ENCODE measurements at regions not wholly inside any gene's neighbourhood (a gene's known extent, or its start where the extent isn't known, plus 50 kb on each side); places are given as distances from the start of the nearest gene placed in this dataset.

DNA sequence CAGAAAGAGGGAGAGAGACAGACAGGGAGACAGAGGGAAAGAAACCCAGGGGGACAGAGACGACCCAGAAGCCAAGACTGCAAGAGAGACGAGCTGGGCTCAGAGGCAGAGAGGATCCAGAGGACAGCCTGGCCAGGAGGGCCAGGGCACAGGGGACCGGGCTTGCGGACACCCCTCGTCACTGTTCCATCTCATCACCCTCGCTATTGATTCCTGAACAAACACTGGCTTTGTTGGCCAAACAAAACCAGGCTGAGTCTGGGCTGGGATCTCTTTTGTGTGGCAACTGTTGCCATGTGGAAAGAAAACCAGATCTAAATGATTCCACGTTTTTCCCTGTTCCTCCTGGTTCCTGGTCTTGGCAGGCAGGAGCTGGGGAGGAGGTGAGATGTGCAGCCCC, 339.4 kb downstream of the MN1 start:
- peaks cover 53% of the 10 kb centered on the region for H3K27me3 ChIP-seq (ENCODE audit: low read depth, low read length)
- no peak overlapping the region for H3K4me3 ChIP-seq (ENCODE audit: low read length)
- H3K4me2 ChIP-seq (ENCODE audit: low read length) = no peak overlapping the region
- H2AFZ ChIP-seq (ENCODE audit: low read depth, low read length) = no peak overlapping the region
- TF ChIP-seq EZH2phosphoT487 (IDR thresholded peaks at IDR 0.05; ENCODE audit: low read depth) (no peak), CTCF (IDR thresholded peaks at IDR 0.05; ENCODE audit: low read depth, low read length) (no peak)
- no peak overlapping the region for H3K9ac ChIP-seq (ENCODE audit: low read length)
- no peaks in the 10 kb centered on the region for H3K79me2 ChIP-seq (ENCODE audit: low read length)
- H3K36me3 ChIP-seq (replicated peaks; ENCODE audit: low read depth, low read length) = no peaks in the 10 kb centered on the region
- no peaks in the 10 kb centered on the region for H4K20me1 ChIP-seq (ENCODE audit: insufficient read depth, low read length)
- no peak overlapping the region for H3K27ac ChIP-seq (ENCODE audit: low read length)
- H3K4me1 ChIP-seq (ENCODE audit: low read length) = no peaks in the 10 kb centered on the region
- no peaks in the 10 kb centered on the region for H3K9me3 ChIP-seq (ENCODE audit: insufficient read depth, low read length)

- TF ChIP-seq CTCF (IDR thresholded peaks at IDR 0.05; ENCODE audit: low read depth, low read length) (no peak), EZH2phosphoT487 (IDR thresholded peaks at IDR 0.05; ENCODE audit: low read depth) (no peak)
- H3K9me3 ChIP-seq (ENCODE audit: insufficient read depth, low read length) = no peaks in the 10 kb centered on the region
- no peak overlapping the region for H2AFZ ChIP-seq (ENCODE audit: low read depth, low read length)
- H3K4me3 ChIP-seq (ENCODE audit: low read length) = no peak overlapping the region
- peaks cover 53% of the 10 kb centered on the region for H3K27me3 ChIP-seq (ENCODE audit: low read depth, low read length)
- H3K9ac ChIP-seq (ENCODE audit: low read length) = no peak overlapping the region
- no peaks in the 10 kb centered on the region for H3K36me3 ChIP-seq (replicated peaks; ENCODE audit: low read depth, low read length)
- H3K27ac ChIP-seq (ENCODE audit: low read length) = no peak overlapping the region
- H4K20me1 ChIP-seq (ENCODE audit: insufficient read depth, low read length) = no peaks in the 10 kb centered on the region
- H3K79me2 ChIP-seq (ENCODE audit: low read length) = no peaks in the 10 kb centered on the region
- H3K4me2 ChIP-seq (ENCODE audit: low read length) = no peak overlapping the region
- H3K4me1 ChIP-seq (ENCODE audit: low read length) = no peaks in the 10 kb centered on the region
Measured at GRCh38 chr22:27463121-27463660, 338.4 kb downstream of the MN1 start.

- Histone ChIP-seq H3K27me3 (ENCODE audit: low read depth, low read length) (peaks cover 27% of the 10 kb centered on the region), H3K4me2 (ENCODE audit: low read length) (no peak overlapping the region), H2AFZ (ENCODE audit: low read depth, low read length) (no peak overlapping the region), H3K4me3 (ENCODE audit: low read length) (no peak overlapping the region), H3K9ac (ENCODE audit: low read length) (no peak overlapping the region), H4K20me1 (ENCODE audit: insufficient read depth, low read length) (no peaks in the 10 kb centered on the region), H3K9me3 (ENCODE audit: insufficient read depth, low read length) (no peaks in the 10 kb centered on the region), H3K27ac (ENCODE audit: low read length) (no peak overlapping the region), H3K36me3 (replicated peaks; ENCODE audit: low read depth, low read length) (no peaks in the 10 kb centered on the region), H3K4me1 (ENCODE audit: low read length) (no peaks in the 10 kb centered on the region), H3K79me2 (ENCODE audit: low read length) (no peaks in the 10 kb centered on the region)
- TF ChIP-seq EZH2phosphoT487 (IDR thresholded peaks at IDR 0.05; ENCODE audit: low read depth) (no peak), CTCF (IDR thresholded peaks at IDR 0.05; ENCODE audit: low read depth, low read length) (no peak)
Measured at GRCh38 chr22:27466229-27466628, 335.3 kb downstream of the MN1 start.

- Histone ChIP-seq H3K4me1 (ENCODE audit: low read length) (no peaks in the 10 kb centered on the region), H3K27me3 (ENCODE audit: low read depth, low read length) (peaks cover 23% of the 10 kb centered on the region), H4K20me1 (ENCODE audit: insufficient read depth, low read length) (no peaks in the 10 kb centered on the region), H3K9me3 (ENCODE audit: insufficient read depth, low read length) (no peaks in the 10 kb centered on the region), H3K79me2 (ENCODE audit: low read length) (no peaks in the 10 kb centered on the region), H3K4me2 (ENCODE audit: low read length) (no peak overlapping the region), H3K36me3 (replicated peaks; ENCODE audit: low read depth, low read length) (no peaks in the 10 kb centered on the region), H3K9ac (ENCODE audit: low read length) (no peak overlapping the region), H3K4me3 (ENCODE audit: low read length) (no peak overlapping the region), H3K27ac (ENCODE audit: low read length) (no peak overlapping the region), H2AFZ (ENCODE audit: low read depth, low read length) (no peak overlapping the region)
- TF ChIP-seq EZH2phosphoT487 (IDR thresholded peaks at IDR 0.05; ENCODE audit: low read depth) = no peak
- no peak for TF ChIP-seq CTCF (IDR thresholded peaks at IDR 0.05; ENCODE audit: low read depth, low read length)
Measured at GRCh38 chr22:27466778-27467438, 334.6 kb downstream of the MN1 start.
